Spinal cord (tissue), 9 donors: ENCODE measurements at regions not wholly inside any gene's neighbourhood (a gene's known extent, or its start where the extent isn't known, plus 50 kb on each side); places are given as distances from the start of the nearest gene placed in this dataset.
A peak's percentile ranks its signal among the peaks of the same experiment; 100 is the strongest.

Experiments
- DNase-seq, 6 donors: peaks; one replicate each; pipeline versions ENCODE4 v3.0.0 to v3.0.0-alpha.2; 2013 to 2015; ENCODE audit warnings: low spot score in 6 of 6, low read depth in 4 of 6
- H3K27ac ChIP-seq: one replicate; pipeline ENCODE4 v1.5.1; 2013; ENCODE audit warnings: low read depth, low read length, control low read depth
- H3K27me3 ChIP-seq: one replicate; pipeline ENCODE4 v1.6.1; 2013; ENCODE audit warnings: low read length; ENCODE audit not compliant: control insufficient read depth, insufficient read depth
- H3K36me3 ChIP-seq: one replicate; pipeline ENCODE4 v1.6.1; 2013; ENCODE audit warnings: low read length; ENCODE audit not compliant: control insufficient read depth, insufficient read depth
- H3K4me1 ChIP-seq: one replicate; pipeline ENCODE4 v1.6.1; 2013; ENCODE audit warnings: low read length; ENCODE audit not compliant: control insufficient read depth, insufficient read depth
- H3K4me3 ChIP-seq: one replicate; pipeline ENCODE4 v1.5.1; 2013; ENCODE audit warnings: low read depth, low read length, control low read depth
- H3K9me3 ChIP-seq: one replicate; pipeline ENCODE4 v1.6.1; 2013; ENCODE audit warnings: low read length; ENCODE audit not compliant: control insufficient read depth, insufficient read depth
- WGBS: methylation state at CpG from one replicate; pipeline ENCODE4 v1.1.5; 2013; ENCODE audit warnings: missing lambda C conversion rate; ENCODE audit not compliant: insufficient coverage; 5-methylcytosine and 5-hydroxymethylcytosine counted together
- donor health status: healthy.

DNA sequence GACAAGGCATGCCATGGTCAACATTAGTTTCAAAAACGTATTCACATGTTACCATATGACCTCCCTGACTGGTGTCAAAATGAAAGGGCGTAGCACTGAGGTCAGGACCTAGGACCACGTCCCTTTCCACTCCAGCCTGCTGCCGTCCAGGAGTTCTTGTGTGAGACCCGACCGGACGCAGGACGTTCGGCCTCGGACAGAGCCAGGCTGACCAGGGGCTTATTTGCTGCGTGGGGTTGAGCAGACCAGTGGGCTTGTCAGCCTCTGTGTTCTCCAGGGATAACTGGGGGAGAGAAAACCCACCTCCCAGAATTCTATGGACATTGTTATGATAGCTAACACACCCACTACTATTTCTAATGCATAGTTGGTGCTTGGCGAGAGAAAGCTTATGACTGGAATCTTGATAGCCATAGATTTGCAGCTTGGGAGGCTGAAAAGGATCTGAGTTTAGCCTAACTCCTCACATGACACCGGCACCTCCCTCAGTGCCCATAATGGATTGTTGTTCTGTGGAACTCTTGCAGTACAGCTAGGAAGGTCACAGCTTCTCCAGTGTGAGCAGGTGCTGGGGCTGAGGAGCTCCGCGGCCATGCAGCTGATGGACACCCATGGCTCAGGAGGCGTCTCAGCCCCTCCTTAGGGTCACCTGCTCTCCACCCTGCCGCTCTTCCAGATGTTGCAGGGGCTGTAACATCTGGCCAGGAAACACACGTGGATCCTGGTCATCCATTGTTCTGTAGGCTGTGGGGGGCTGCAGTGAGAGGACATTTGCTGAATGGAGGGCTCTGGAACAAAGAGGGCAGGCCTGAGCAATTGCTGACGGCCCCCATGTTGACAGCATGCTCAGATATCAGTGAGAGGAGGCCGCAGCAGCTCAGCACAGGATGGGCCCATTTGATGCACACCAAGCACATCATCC, 368.4 kb downstream of the IRX2 start:
- Histone ChIP-seq H3K9me3 (no peaks in the 10 kb centered on the region), H3K27ac (no peak overlapping the region), H3K36me3 (no peaks in the 10 kb centered on the region), H3K4me3 (no peak overlapping the region), H3K4me1 (peaks cover 11% of the 10 kb centered on the region), H3K27me3 (no peaks in the 10 kb centered on the region)
- DNase-seq: no peak
- 81% methylated on average over 17 of the region's 20 CpGs for WGBS

- H3K27ac ChIP-seq: no peak overlapping the region
- H3K4me3 ChIP-seq: no peak overlapping the region
- H3K27me3 ChIP-seq: no peaks in the 10 kb centered on the region
- no peaks in the 10 kb centered on the region for H3K36me3 ChIP-seq
- DNase-seq: no peak
- peaks cover 8% of the 10 kb centered on the region for H3K4me1 ChIP-seq
- 91% methylated on average over 5 of the region's 5 CpGs for WGBS
- no peaks in the 10 kb centered on the region for H3K9me3 ChIP-seq
Observed at GRCh38 chr5:2381861-2382260, 369.6 kb downstream of the IRX2 start.

DNA sequence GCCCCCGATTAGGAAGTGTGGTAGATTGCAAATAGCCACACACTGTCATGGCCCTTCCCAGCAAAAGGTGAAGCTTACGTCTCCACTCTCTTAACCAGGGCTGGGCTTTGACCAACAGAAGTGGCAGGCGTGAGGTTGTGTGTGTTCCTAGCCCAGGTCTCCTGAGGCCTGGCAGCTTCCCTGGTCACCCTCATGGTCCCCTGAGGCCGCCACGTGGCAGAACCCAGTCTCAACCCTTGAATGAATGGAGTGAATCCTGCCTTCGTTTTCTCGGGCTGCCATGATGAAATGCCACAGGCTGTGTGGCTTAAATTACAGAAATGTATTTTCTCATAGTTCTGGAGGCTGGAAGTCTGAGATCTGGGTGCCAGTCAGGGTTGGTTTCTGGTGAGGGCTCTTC, 370.4 kb downstream of the IRX2 start:
- H3K9me3 ChIP-seq: no peaks in the 10 kb centered on the region
- H3K27me3 ChIP-seq: no peaks in the 10 kb centered on the region
- H3K4me1 ChIP-seq: peaks cover 8% of the 10 kb centered on the region
- no peaks in the 10 kb centered on the region for H3K36me3 ChIP-seq
- no peak overlapping the region for H3K27ac ChIP-seq
- 93% methylated on average over 5 of the region's 7 CpGs for WGBS
- DNase-seq: no peak
- H3K4me3 ChIP-seq: no peak overlapping the region

- Histone ChIP-seq H3K27me3 (no peaks in the 10 kb centered on the region), H3K4me1 (peaks cover 8% of the 10 kb centered on the region), H3K36me3 (no peaks in the 10 kb centered on the region), H3K9me3 (no peaks in the 10 kb centered on the region), H3K27ac (no peak overlapping the region), H3K4me3 (no peak overlapping the region)
- no CpG with 5 or more reads among the region's 1 CpG for WGBS
- DNase-seq: no peak
Observed at GRCh38 chr5:2378976-2379375, 372.5 kb downstream of the IRX2 start.

DNA sequence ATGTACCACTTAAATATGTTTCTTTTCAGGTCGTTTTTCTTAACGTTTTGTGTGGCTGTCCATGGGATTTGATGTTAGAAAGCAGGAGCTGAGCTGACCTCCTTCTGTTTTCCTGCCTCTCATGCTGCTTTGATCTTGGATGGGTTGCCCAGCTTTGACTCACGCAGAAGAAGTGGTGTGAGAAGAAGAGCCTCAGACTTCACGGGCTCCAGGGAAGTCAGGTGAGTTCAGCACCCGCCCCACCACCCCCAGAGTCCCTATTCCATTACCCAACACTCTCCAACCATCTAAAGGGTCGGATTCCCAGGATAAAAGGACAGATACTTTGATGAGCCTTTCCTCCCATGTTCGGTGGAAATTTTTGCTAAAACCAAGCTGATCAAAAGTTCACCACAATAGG, 373.4 kb downstream of the IRX2 start:
- Histone ChIP-seq H3K27me3 (no peaks in the 10 kb centered on the region), H3K27ac (no peak overlapping the region), H3K4me3 (no peak overlapping the region), H3K36me3 (no peaks in the 10 kb centered on the region), H3K9me3 (no peaks in the 10 kb centered on the region), H3K4me1 (no peaks in the 10 kb centered on the region)
- DNase-seq: no peak
- 77% methylated on average over 5 of the region's 7 CpGs for WGBS

DNA sequence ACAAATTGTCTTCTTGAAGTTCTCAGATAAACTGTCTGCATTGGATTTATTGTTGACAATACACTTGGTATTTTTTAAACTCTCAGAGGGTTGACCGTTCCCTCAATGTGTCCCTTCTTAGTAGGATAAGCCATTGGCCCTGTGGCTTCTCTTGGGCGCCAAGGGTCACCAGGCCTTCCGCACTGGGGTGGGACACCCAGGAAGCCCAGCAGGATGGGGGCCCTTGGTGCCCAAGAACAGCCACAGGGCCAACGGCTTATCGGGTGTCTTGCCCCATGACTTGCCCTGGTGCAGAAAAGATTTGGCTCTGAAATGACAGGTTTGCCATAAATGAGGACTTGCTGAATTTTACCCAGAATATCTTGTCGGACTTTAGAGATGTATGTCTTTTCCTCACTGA, 375.0 kb downstream of the IRX2 start:
- Histone ChIP-seq H3K9me3 (no peaks in the 10 kb centered on the region), H3K27me3 (no peaks in the 10 kb centered on the region), H3K4me1 (no peaks in the 10 kb centered on the region), H3K27ac (no peak overlapping the region), H3K36me3 (no peaks in the 10 kb centered on the region), H3K4me3 (no peak overlapping the region)
- WGBS: 91% methylated on average over 6 of the region's 6 CpGs
- no peak for DNase-seq

- Histone ChIP-seq H3K4me1 (no peaks in the 10 kb centered on the region), H3K4me3 (no peak overlapping the region), H3K36me3 (no peaks in the 10 kb centered on the region), H3K27ac (no peak overlapping the region), H3K27me3 (no peaks in the 10 kb centered on the region), H3K9me3 (no peaks in the 10 kb centered on the region)
- peak in 1 of 6 donors; percentile 17 for DNase-seq
- 91% methylated on average over 6 of the region's 11 CpGs for WGBS
Observed at GRCh38 chr5:2375757-2376250, 375.7 kb downstream of the IRX2 start.

DNA sequence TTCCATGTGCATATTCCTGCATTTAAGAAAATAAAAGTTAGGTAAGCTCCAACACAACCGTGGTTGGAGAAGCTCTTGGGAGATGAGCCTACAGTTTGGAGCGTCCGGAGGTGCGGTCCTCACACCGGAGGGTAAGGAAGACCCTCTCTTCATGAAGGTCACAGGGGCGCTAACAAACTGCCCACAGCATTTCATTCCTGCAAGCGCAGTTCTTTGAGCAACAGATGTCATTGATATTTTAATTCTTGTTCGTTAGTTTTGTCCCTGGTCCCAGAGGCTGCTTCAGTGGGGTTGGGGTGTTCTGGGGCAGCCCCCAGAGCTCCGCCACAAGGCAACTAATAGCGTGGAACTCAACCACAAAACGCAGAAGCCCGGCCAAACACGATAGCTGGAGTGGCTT, 376.2 kb downstream of the IRX2 start:
- Histone ChIP-seq H3K36me3 (no peaks in the 10 kb centered on the region), H3K9me3 (no peaks in the 10 kb centered on the region), H3K27ac (no peak overlapping the region), H3K4me3 (no peak overlapping the region), H3K4me1 (no peaks in the 10 kb centered on the region), H3K27me3 (no peaks in the 10 kb centered on the region)
- 96% methylated on average over 8 of the region's 13 CpGs for WGBS
- DNase-seq: no peak

- no peaks in the 10 kb centered on the region for H3K9me3 ChIP-seq
- H3K27ac ChIP-seq: no peak overlapping the region
- 95% methylated on average over 12 of the region's 13 CpGs for WGBS
- DNase-seq: no peak
- no peak overlapping the region for H3K4me3 ChIP-seq
- no peaks in the 10 kb centered on the region for H3K36me3 ChIP-seq
- no peaks in the 10 kb centered on the region for H3K27me3 ChIP-seq
- H3K4me1 ChIP-seq: no peaks in the 10 kb centered on the region
Observed at GRCh38 chr5:2374703-2375102, 376.8 kb downstream of the IRX2 start.

DNA sequence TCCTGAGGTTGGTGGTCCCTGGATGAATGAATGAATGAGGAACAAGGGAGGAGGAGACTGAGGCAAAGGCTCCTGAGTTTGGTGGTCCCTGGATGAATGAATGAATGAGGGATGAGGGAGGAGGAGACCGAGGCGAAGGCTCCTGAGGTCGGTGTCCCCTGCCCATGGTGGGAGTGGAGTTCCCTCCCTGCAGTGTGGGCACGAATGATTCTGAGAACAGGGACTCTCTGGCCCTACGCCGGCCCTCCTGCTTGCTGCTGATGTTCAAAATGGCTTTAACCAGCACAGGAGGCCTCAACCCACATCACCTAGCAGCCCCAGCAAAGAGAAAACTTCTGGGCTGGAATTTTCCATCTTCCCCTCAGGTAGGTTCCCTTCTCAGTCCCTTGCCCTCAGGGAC, 377.8 kb downstream of the IRX2 start:
- Histone ChIP-seq H3K4me3 (no peak overlapping the region), H3K9me3 (no peaks in the 10 kb centered on the region)
- 99% methylated on average over 6 of the region's 6 CpGs for WGBS

More for the DNA sequence above, 377.8 kb downstream of the IRX2 start:
- H3K27ac ChIP-seq: no peak overlapping the region
- no peaks in the 10 kb centered on the region for H3K27me3 ChIP-seq
- no peak for DNase-seq
- no peaks in the 10 kb centered on the region for H3K4me1 ChIP-seq
- no peaks in the 10 kb centered on the region for H3K36me3 ChIP-seq
